ENCODE measurements at regions not wholly inside any gene's neighbourhood (a gene's known extent, or its start where the extent isn't known, plus 50 kb on each side); places are given as distances from the start of the nearest gene placed in this dataset.

DNA sequence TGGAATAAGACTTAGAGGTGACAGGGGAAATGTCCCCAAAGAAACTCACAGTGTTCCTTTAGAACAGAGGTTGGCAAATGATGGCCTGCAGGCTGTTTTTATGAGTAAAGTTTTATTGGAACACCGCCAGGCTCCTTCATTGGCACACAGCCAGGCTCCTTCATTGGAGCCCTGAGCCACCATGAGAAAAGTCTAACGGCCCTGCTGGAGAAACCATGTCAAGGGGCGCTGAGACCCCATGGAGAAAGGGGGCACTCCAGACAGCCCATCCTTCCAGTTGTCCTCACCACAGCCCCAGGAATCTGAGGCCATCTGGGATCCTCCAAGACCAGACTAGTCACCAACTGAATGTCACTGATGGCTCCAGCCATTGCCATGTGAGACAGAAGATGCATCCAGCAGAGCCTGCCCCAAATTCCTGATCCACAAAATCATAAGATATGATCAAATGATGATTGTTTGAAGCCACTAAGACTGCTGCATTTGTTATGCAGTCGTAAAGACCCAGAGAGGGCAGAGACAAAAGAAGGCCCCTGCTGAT, 88.2 kb upstream of the GPR26 start:
- Histone ChIP-seq H3K4me1 (no peaks in the 10 kb centered on the region), H4K20me1 (ENCODE audit: low read depth) (no peaks in the 10 kb centered on the region), H3K36me3 (no peaks in the 10 kb centered on the region), H3K9me3 (ENCODE audit: low read depth) (no peaks in the 10 kb centered on the region), H2AFZ (replicated peaks) (no peak overlapping the region), H3K27ac (no peak overlapping the region), H3K27me3 (peaks cover 11% of the 10 kb centered on the region), H3K4me2 (no peak overlapping the region), H3F3A (ENCODE audit: low read depth) (no peaks in the 10 kb centered on the region), H3K9ac (no peak overlapping the region), H3K4me3 (no peak overlapping the region), H3K79me2 (ENCODE audit: low read depth) (no peaks in the 10 kb centered on the region)
- Mint-ChIP-seq H3K27ac (no peak overlapping the region), H3K4me3 (no peak overlapping the region), H3K36me3 (no peaks in the 10 kb centered on the region), H3K4me1 (no peaks in the 10 kb centered on the region), H3K27me3 (ENCODE audit: insufficient read depth, low read depth) (peaks cover 19% of the 10 kb centered on the region), H3K9me3 (no peaks in the 10 kb centered on the region)
- TF ChIP-seq EZH2 (IDR thresholded peaks at IDR 0.05) (no peak), EZH2phosphoT487 (IDR thresholded peaks at IDR 0.05) (no peak)
- TF ChIP-seq, protein P1, sequence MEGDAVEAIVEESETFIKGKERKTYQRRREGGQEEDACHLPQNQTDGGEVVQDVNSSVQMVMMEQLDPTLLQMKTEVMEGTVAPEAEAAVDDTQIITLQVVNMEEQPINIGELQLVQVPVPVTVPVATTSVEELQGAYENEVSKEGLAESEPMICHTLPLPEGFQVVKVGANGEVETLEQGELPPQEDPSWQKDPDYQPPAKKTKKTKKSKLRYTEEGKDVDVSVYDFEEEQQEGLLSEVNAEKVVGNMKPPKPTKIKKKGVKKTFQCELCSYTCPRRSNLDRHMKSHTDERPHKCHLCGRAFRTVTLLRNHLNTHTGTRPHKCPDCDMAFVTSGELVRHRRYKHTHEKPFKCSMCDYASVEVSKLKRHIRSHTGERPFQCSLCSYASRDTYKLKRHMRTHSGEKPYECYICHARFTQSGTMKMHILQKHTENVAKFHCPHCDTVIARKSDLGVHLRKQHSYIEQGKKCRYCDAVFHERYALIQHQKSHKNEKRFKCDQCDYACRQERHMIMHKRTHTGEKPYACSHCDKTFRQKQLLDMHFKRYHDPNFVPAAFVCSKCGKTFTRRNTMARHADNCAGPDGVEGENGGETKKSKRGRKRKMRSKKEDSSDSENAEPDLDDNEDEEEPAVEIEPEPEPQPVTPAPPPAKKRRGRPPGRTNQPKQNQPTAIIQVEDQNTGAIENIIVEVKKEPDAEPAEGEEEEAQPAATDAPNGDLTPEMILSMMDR (IDR thresholded peaks at IDR 0.05) = no peak
- DNase-seq (ENCODE audit: low spot score) = no peak

DNA sequence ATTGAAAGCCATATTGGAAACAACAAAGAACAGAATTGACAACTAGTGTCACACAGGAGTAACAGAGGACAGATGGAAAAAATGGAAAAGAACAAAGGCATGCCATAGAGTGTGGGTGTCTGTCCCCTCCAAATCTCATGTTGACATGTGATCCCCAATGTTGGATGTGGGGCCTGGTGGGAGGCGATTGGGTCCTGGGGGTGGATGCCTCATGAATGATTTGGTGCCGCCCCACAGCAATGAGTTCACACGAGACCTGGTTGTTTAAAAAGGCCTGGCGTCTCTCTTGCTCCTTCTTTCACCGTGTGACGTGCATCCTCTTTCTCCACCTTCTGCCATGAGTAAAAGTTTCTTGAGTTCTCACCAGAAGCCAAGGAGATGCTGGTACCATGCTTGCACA, 87.4 kb upstream of the GPR26 start:
- Histone ChIP-seq H3K4me1 (no peaks in the 10 kb centered on the region), H2AFZ (replicated peaks) (no peak overlapping the region), H3F3A (ENCODE audit: low read depth) (no peaks in the 10 kb centered on the region), H3K4me2 (no peak overlapping the region), H3K79me2 (ENCODE audit: low read depth) (no peaks in the 10 kb centered on the region), H3K4me3 (no peak overlapping the region), H3K9ac (no peak overlapping the region), H4K20me1 (ENCODE audit: low read depth) (no peaks in the 10 kb centered on the region), H3K27ac (no peak overlapping the region), H3K9me3 (ENCODE audit: low read depth) (no peaks in the 10 kb centered on the region), H3K36me3 (no peaks in the 10 kb centered on the region), H3K27me3 (peaks cover 18% of the 10 kb centered on the region)
- TF ChIP-seq EZH2 (IDR thresholded peaks at IDR 0.05) (no peak), EZH2phosphoT487 (IDR thresholded peaks at IDR 0.05) (no peak)
- TF ChIP-seq, protein P1 (IDR thresholded peaks at IDR 0.05) = no peak
- DNase-seq (ENCODE audit: low spot score) = no peak
- H3K36me3 Mint-ChIP-seq = no peaks in the 10 kb centered on the region
- H3K4me1 Mint-ChIP-seq = no peaks in the 10 kb centered on the region
- H3K9me3 Mint-ChIP-seq = no peaks in the 10 kb centered on the region
- no peak overlapping the region for H3K4me3 Mint-ChIP-seq
- H3K27me3 Mint-ChIP-seq (ENCODE audit: insufficient read depth, low read depth) = peaks cover 19% of the 10 kb centered on the region
- no peak overlapping the region for H3K27ac Mint-ChIP-seq

DNA sequence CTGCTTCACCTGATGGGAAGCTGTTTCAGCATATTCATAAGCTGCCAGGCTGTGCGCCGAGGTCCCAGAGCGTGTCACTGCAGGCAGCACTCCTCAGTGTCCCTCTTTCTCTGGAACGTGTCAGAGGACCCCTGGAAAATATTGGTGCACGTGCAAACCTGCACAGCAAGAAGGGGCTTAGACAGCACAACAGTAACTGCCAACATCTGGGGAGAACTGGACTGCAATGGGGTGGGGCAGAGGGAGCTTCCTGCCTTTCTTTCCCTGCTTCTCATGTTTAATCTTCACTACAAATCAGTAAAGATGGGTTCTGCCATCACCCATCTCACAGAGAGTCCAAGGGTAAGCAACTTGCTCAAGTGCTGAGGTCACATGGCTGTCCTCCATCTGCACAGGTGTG, 86.5 kb upstream of the GPR26 start:
- no peak overlapping the region for H3K27ac Mint-ChIP-seq
- no peak overlapping the region for H3K4me2 ChIP-seq
- no peaks in the 10 kb centered on the region for H3K9me3 ChIP-seq (ENCODE audit: low read depth)
- no peaks in the 10 kb centered on the region for H4K20me1 ChIP-seq (ENCODE audit: low read depth)
- H3K4me3 Mint-ChIP-seq = no peak overlapping the region
- H3K27ac ChIP-seq = no peak overlapping the region
- H3K27me3 ChIP-seq = peaks cover 23% of the 10 kb centered on the region
- no peak for DNase-seq (ENCODE audit: low spot score)
- no peaks in the 10 kb centered on the region for H3K36me3 Mint-ChIP-seq
- no peaks in the 10 kb centered on the region for H3K36me3 ChIP-seq
- no peaks in the 10 kb centered on the region for H3K4me1 ChIP-seq
- TF ChIP-seq, protein P1 (IDR thresholded peaks at IDR 0.05) = no peak
- TF ChIP-seq EZH2 (IDR thresholded peaks at IDR 0.05) (no peak), EZH2phosphoT487 (IDR thresholded peaks at IDR 0.05) (no peak)
- H3K79me2 ChIP-seq (ENCODE audit: low read depth) = no peaks in the 10 kb centered on the region
- peaks cover 13% of the 10 kb centered on the region for H3K27me3 Mint-ChIP-seq (ENCODE audit: insufficient read depth, low read depth)
- H3F3A ChIP-seq (ENCODE audit: low read depth) = no peaks in the 10 kb centered on the region
- no peaks in the 10 kb centered on the region for H3K4me1 Mint-ChIP-seq
- H3K9me3 Mint-ChIP-seq = no peaks in the 10 kb centered on the region
- no peak overlapping the region for H3K4me3 ChIP-seq
- H2AFZ ChIP-seq (replicated peaks) = no peak overlapping the region
- H3K9ac ChIP-seq = no peak overlapping the region

Measured in neural progenitor cell (in vitro differentiated cells).